Neural cell (in vitro differentiated cells): ENCODE measurements at regions not wholly inside any gene's neighbourhood (a gene's known extent, or its start where the extent isn't known, plus 50 kb on each side); places are given as distances from the start of the nearest gene placed in this dataset.

Source experiments
- H2AFZ ChIP-seq: fragments of 200-600, 300-800 bp; sonication (generic), shearing (Covaris generic); 2 replicates; pipeline ENCODE4 v1.6.0; 2014; ENCODE audit warnings: low read depth, mild to moderate bottlenecking, antibody characterized with exemption, low read length, moderate library complexity
- H3F3A ChIP-seq: fragments of 200-600 bp; shearing (Covaris generic); 2 replicates; pipeline ENCODE4 v1.6.1; 2016; ENCODE audit warnings: mild to moderate bottlenecking, moderate library complexity, mixed read lengths, antibody characterized with exemption, low read length; ENCODE audit not compliant: insufficient read depth, poor library complexity, severe bottlenecking
- H3K27ac ChIP-seq: fragments of 200-600, 300-800 bp; sonication (generic), shearing (Covaris generic); 2 replicates; pipeline ENCODE4 v1.5.1; 2014; ENCODE audit warnings: mild to moderate bottlenecking, low read length, moderate library complexity
- H3K27me3 ChIP-seq: fragments of 300-800, 200-600 bp; sonication (generic), shearing (Covaris generic); 2 replicates; pipeline ENCODE4 v1.6.0; 2014; ENCODE audit warnings: mild to moderate bottlenecking, low read depth, low read length, moderate library complexity; ENCODE audit not compliant: insufficient read depth
- H3K36me3 ChIP-seq: fragments of 300-800, 200-600 bp; sonication (generic), shearing (Covaris generic); 2 replicates; pipeline ENCODE4 v1.5.1; 2014; ENCODE audit warnings: mild to moderate bottlenecking, antibody characterized with exemption, low read length, moderate library complexity; ENCODE audit not compliant: insufficient read depth
- H3K4me2 ChIP-seq: fragments of 300-800, 200-600 bp; sonication (generic), shearing (Covaris generic); 2 replicates; pipeline ENCODE4 v1.6.0; 2014; ENCODE audit warnings: mild to moderate bottlenecking, low read length
- H3K4me3 ChIP-seq: fragments of 300-800, 200-600 bp; sonication (generic), shearing (Covaris generic); 2 replicates; pipeline ENCODE4 v1.5.1; 2014; ENCODE audit warnings: mild to moderate bottlenecking, low read length, moderate library complexity
- H3K79me2 ChIP-seq: fragments of 200-600 bp; shearing (Covaris generic); replicated peaks from 2 replicates; pipeline ENCODE4 v1.6.0; 2014; ENCODE audit warnings: mild to moderate bottlenecking, low read length, moderate library complexity; ENCODE audit not compliant: insufficient read depth
- H3K9ac ChIP-seq: fragments of 300-800, 200-600 bp; sonication (generic), shearing (Covaris generic); 2 replicates; pipeline ENCODE4 v1.6.1; 2016; ENCODE audit warnings: mild to moderate bottlenecking, low read length, mixed read lengths
- H3K9me2 ChIP-seq: fragments of 200-600 bp; shearing (Covaris generic); 2 replicates; pipeline ENCODE4 v1.6.1; 2016; ENCODE audit warnings: mild to moderate bottlenecking, low read length, mixed read lengths; ENCODE audit not compliant: insufficient read depth
- H3K9me3 ChIP-seq: fragments of 200-600, 300-800 bp; sonication (generic), shearing (Covaris generic); 2 replicates; pipeline ENCODE4 v1.6.1; 2016; ENCODE audit warnings: mild to moderate bottlenecking, mixed run types, low read length, moderate library complexity, mixed read lengths
- H4K20me1 ChIP-seq: fragments of 200-600 bp; shearing (Covaris generic); 2 replicates; pipeline ENCODE4 v1.6.1; 2016; ENCODE audit warnings: mild to moderate bottlenecking, mixed run types; ENCODE audit not compliant: insufficient read depth
- CTCF ChIP-seq: fragments of 450-650 bp; IDR thresholded peaks from 2 replicates; pipeline ENCODE4 v1.5.1; 2014; ENCODE audit warnings: antibody characterized with exemption, mild to moderate bottlenecking, moderate library complexity; ENCODE audit not compliant: poor library complexity, severe bottlenecking
- EP300 ChIP-seq: fragments of 450-650 bp; conservative IDR thresholded peaks from 2 replicates; pipeline ENCODE4 v1.6.1; 2014; ENCODE audit warnings: antibody characterized with exemption, mild to moderate bottlenecking, moderate library complexity; ENCODE audit not compliant: poor library complexity, severe bottlenecking
- EZH2 ChIP-seq: fragments of 200-600, 300-800 bp; shearing (Covaris generic), sonication (generic); IDR thresholded peaks from 2 replicates; pipeline ENCODE4 v1.6.1; 2014; ENCODE audit warnings: antibody characterized with exemption, low read length, borderline replicate concordance, mild to moderate bottlenecking; ENCODE audit not compliant: insufficient read depth, poor library complexity, severe bottlenecking
- MXI1 ChIP-seq: fragments of 450-650 bp; conservative IDR thresholded peaks from 2 replicates; pipeline ENCODE4 v1.6.1; 2014; ENCODE audit warnings: antibody characterized with exemption, mild to moderate bottlenecking; ENCODE audit not compliant: poor library complexity, severe bottlenecking
- POLR2AphosphoS5 ChIP-seq: IDR thresholded peaks from 2 replicates; pipeline ENCODE4 v1.6.1; 2012
- RAD21 ChIP-seq: fragments of 450-650 bp; conservative IDR thresholded peaks from 2 replicates; pipeline ENCODE4 v1.6.1; 2014; ENCODE audit warnings: antibody characterized with exemption, mild to moderate bottlenecking, moderate library complexity
- REST ChIP-seq: IDR thresholded peaks from 2 replicates; pipeline ENCODE4 v1.6.1; 2012; ENCODE audit warnings: borderline replicate concordance
- SMC3 ChIP-seq: fragments of 450-650 bp; conservative IDR thresholded peaks from 2 replicates; pipeline ENCODE4 v1.6.1; 2014; ENCODE audit warnings: antibody characterized with exemption, mild to moderate bottlenecking, moderate library complexity; ENCODE audit not compliant: poor library complexity
- TAF1 ChIP-seq: IDR thresholded peaks from 2 replicates; pipeline ENCODE4 v1.6.1; 2012; ENCODE audit warnings: low read depth

DNA sequence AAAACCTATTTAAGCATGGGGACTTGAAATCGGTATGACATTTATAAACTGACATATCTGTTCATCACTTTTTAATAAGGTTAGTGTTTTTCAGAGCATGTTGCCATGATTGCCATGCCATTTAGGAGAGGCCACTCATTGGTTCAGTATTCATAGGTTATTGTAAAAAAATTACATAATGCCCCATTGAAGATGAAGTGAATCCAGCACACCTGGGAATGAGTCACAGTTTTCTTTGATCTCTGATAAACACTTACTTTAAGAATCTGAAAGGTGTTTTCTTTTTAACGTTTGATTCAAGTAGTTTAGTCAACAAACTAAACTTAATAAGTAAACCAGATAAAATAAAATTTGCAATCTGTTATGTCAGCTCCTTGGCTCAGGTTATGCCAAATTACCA lies 278.3 kb downstream of the ARL4A start:
- no peak overlapping the region for H3K4me2 ChIP-seq
- H3K79me2 ChIP-seq: no peaks in the 10 kb centered on the region
- TF ChIP-seq SMC3 (no peak), REST (no peak), EZH2 (no peak), EP300 (no peak), CTCF (no peak), RAD21 (no peak), TAF1 (no peak), POLR2AphosphoS5 (no peak)
- no peak overlapping the region for H3K27ac ChIP-seq
- no peak overlapping the region for H3K9ac ChIP-seq
- H2AFZ ChIP-seq: no peak overlapping the region
- no peaks in the 10 kb centered on the region for H4K20me1 ChIP-seq
- H3K4me3 ChIP-seq: no peak overlapping the region
- H3K9me2 ChIP-seq: no peaks in the 10 kb centered on the region
- H3K9me3 ChIP-seq: no peaks in the 10 kb centered on the region
- no peaks in the 10 kb centered on the region for H3K27me3 ChIP-seq
- no peaks in the 10 kb centered on the region for H3K36me3 ChIP-seq
- no peaks in the 10 kb centered on the region for H3F3A ChIP-seq

DNA sequence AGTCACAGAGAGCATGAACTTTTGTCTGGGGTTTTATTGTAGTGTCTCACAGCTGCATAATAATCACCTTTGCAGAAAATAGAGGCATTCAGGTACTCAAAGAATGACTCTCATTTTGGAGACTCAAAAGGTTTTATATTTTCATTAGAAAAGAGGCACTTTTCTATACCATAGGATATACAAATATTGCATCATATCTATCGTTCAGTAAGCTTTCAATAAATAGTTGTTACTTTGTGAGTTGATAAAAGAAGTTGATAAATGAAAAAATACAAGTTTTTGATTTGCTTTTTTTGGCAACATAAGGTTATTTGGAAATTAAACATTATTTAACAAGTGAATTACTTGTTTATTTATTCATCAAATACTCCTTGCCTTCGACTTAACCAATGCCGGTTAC lies 279.9 kb downstream of the ARL4A start:
- Histone ChIP-seq H3K9me2 (no peaks in the 10 kb centered on the region), H4K20me1 (no peaks in the 10 kb centered on the region), H2AFZ (no peak overlapping the region), H3K27me3 (no peaks in the 10 kb centered on the region), H3K9me3 (no peaks in the 10 kb centered on the region), H3K79me2 (no peaks in the 10 kb centered on the region), H3F3A (no peaks in the 10 kb centered on the region), H3K4me3 (no peak overlapping the region), H3K27ac (no peak overlapping the region), H3K9ac (no peak overlapping the region), H3K4me2 (no peak overlapping the region), H3K36me3 (no peaks in the 10 kb centered on the region)
- TF ChIP-seq MXI1 (no peak), RAD21 (no peak), POLR2AphosphoS5 (no peak), CTCF (no peak), TAF1 (no peak)
